DOHH2 (cell line): ENCODE measurements at regions not wholly inside any gene's neighbourhood (a gene's known extent, or its start where the extent isn't known, plus 50 kb on each side); places are given as distances from the start of the nearest gene placed in this dataset.

Experiments
- CTCF ChIP-seq: fragments of 200-600 bp; sonication (generic); IDR thresholded peaks from one replicate; pipeline ENCODE4 v1.5.1; 2014; ENCODE audit warnings: antibody characterized with exemption, mild to moderate bottlenecking, low read depth, low read length; ENCODE audit not compliant: poor library complexity, severe bottlenecking
- EZH2phosphoT487 ChIP-seq: fragments of 200-600 bp; sonication (generic); IDR thresholded peaks from 2 replicates; pipeline ENCODE4 v1.6.1; 2017; ENCODE audit warnings: borderline replicate concordance, mild to moderate bottlenecking, antibody characterized with exemption, low read length, moderate library complexity, mixed read lengths

GRCh38 chr4:34245276-34245675 is 1999.0 kb downstream of the ARAP2 start:
- TF ChIP-seq CTCF (no peak), EZH2phosphoT487 (no peak)
